ENCODE measurements at regions not wholly inside any gene's neighbourhood (a gene's known extent, or its start where the extent isn't known, plus 50 kb on each side); places are given as distances from the start of the nearest gene placed in this dataset.

DNA sequence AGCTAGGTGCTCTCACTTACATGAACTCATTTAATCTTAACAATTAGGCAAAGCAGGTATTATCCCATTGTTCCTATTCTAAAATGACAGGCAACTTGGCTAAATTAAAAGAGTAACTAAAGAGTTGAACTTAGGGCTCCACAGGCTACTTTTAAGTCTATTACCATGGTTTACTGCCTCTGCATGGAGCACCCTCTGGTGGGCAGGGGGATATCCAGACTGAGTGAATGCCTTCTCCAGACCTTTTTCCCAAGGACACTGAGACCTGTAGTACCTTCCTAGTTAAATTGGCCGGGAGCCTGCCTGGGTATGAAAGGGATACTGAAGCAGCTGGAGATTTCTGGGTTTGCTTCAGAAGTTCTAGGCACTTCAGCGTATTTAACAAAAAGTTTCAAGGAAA lies 238.1 kb downstream of the ELAVL2 start:
- H3K56ac ChIP-seq (ENCODE audit: extremely low read depth, insufficient read depth, low read length), result no peak overlapping the region
- no peak overlapping the region for H3K4me3 ChIP-seq (ENCODE audit: insufficient read depth, low read depth, low read length)
- intact Hi-C loops (cut with micrococcal nuclease) (no loop called here), dilution Hi-C loops (cut with HindIII; ENCODE audit: low sequenced_read_pairs, unreplicated experiment) (no loop called here), in situ Hi-C loops (cut with MboI; ENCODE audit: low sequenced_read_pairs) (no loop called here)
- H3K4ac ChIP-seq (ENCODE audit: low read depth, low read length), result no peak overlapping the region
- no peak overlapping the region for H4K91ac ChIP-seq (ENCODE audit: insufficient read depth, low read depth, low read length)
- no peaks in the 10 kb centered on the region for H3K79me1 ChIP-seq (ENCODE audit: low read depth in 1 of 2, low read length in 2 of 2)
- H2BK20ac ChIP-seq (ENCODE audit: low read depth, low read length), result no peak overlapping the region
- H2BK15ac ChIP-seq (ENCODE audit: low read depth, low read length), result no peak overlapping the region
- no peaks in the 10 kb centered on the region for H3K9me1 ChIP-seq (ENCODE audit: insufficient read depth, low read length)
- H2AK5ac ChIP-seq (ENCODE audit: low read depth, low read length), result no peak overlapping the region
- no peak overlapping the region for H4K8ac ChIP-seq (ENCODE audit: low read depth in 2 of 2, low read length in 2 of 2)
- H3K4me1 ChIP-seq (ENCODE audit: control insufficient read depth, insufficient read depth, low read length), result no peaks in the 10 kb centered on the region
- no peak overlapping the region for H2AFZ ChIP-seq (replicated peaks; ENCODE audit: low read length, poor library complexity)
- no peak overlapping the region for H3K4me2 ChIP-seq (ENCODE audit: low read depth, low read length)
- no peak overlapping the region for H2BK120ac ChIP-seq (ENCODE audit: low read depth, low read length)
- H3K9me3 ChIP-seq (ENCODE audit: control insufficient read depth, insufficient read depth, low read length), result peaks cover 11% of the 10 kb centered on the region
- no peaks in the 10 kb centered on the region for H4K20me1 ChIP-seq (ENCODE audit: insufficient read depth, low read length)
- H2BK5ac ChIP-seq (ENCODE audit: low read depth, low read length, poor library complexity, severe bottlenecking), result no peak overlapping the region
- no peak overlapping the region for H3K27ac ChIP-seq (ENCODE audit: insufficient read depth, low read length)
- H4K5ac ChIP-seq (ENCODE audit: low read depth, low read length), result no peak overlapping the region
- H2AK9ac ChIP-seq (replicated peaks; ENCODE audit: low read depth, low read length, poor library complexity), result no peak overlapping the region
- no peak overlapping the region for H3K14ac ChIP-seq (replicated peaks; ENCODE audit: low read depth, low read length)
- POLR2A ChIA-PET (ENCODE audit: unreplicated experiment), result no interaction called here
- TF ChIP-seq RCOR1 (IDR thresholded peaks at IDR 0.05; ENCODE audit: insufficient replicate concordance, low read length), result no peak
- TF ChIP-seq BHLHE40 (IDR thresholded peaks at IDR 0.05; ENCODE audit: low read depth, low read length), result no peak
- TF ChIP-seq, protein P1, sequence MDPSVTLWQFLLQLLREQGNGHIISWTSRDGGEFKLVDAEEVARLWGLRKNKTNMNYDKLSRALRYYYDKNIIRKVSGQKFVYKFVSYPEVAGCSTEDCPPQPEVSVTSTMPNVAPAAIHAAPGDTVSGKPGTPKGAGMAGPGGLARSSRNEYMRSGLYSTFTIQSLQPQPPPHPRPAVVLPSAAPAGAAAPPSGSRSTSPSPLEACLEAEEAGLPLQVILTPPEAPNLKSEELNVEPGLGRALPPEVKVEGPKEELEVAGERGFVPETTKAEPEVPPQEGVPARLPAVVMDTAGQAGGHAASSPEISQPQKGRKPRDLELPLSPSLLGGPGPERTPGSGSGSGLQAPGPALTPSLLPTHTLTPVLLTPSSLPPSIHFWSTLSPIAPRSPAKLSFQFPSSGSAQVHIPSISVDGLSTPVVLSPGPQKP (IDR thresholded peaks at IDR 0.05; ENCODE audit: borderline replicate concordance, low read depth, low read length), result no peak
- TF ChIP-seq MXI1 (IDR thresholded peaks at IDR 0.05; ENCODE audit: borderline replicate concordance, low read depth, low read length), result no peak
- TF ChIP-seq, protein P2, sequence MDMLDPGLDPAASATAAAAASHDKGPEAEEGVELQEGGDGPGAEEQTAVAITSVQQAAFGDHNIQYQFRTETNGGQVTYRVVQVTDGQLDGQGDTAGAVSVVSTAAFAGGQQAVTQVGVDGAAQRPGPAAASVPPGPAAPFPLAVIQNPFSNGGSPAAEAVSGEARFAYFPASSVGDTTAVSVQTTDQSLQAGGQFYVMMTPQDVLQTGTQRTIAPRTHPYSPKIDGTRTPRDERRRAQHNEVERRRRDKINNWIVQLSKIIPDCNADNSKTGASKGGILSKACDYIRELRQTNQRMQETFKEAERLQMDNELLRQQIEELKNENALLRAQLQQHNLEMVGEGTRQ (IDR thresholded peaks at IDR 0.05; ENCODE audit: low read depth, low read length), result no peak
- TF ChIP-seq SMC3 (IDR thresholded peaks at IDR 0.05; ENCODE audit: low read depth, low read length), result no peak
- TF ChIP-seq FOS (IDR thresholded peaks at IDR 0.05; ENCODE audit: low read depth, low read length), result no peak
- no peak for TF ChIP-seq NFE2L2 (IDR thresholded peaks at IDR 0.05; ENCODE audit: low read depth, low read length)
- TF ChIP-seq RAD21 (IDR thresholded peaks at IDR 0.05; ENCODE audit: low read length), result no peak
- no peak for TF ChIP-seq MAZ (IDR thresholded peaks at IDR 0.05; ENCODE audit: borderline replicate concordance, low read depth, low read length)
- no peak for TF ChIP-seq CEBPB (IDR thresholded peaks at IDR 0.05; ENCODE audit: low read depth, low read length)
- no peak for TF ChIP-seq MAFK (IDR thresholded peaks at IDR 0.05; ENCODE audit: low read depth, low read length)
- H3K27me3 ChIP-seq (ENCODE audit: control insufficient read depth, insufficient read depth, low read length), result no peaks in the 10 kb centered on the region
- no peak overlapping the region for H3K18ac ChIP-seq (ENCODE audit: low read depth, low read length)
- BruUV-seq (replicated peaks), result no TSS peak
- WGBS, 2 experiments (ENCODE audit: extremely low coverage in 2 of 2, insufficient read length in 1 of 2), result no CpG with 5 or more reads among the region's 2 CpGs
- CTCF ChIA-PET, result no interaction called here
- no peak overlapping the region for H3K9ac ChIP-seq (ENCODE audit: low read depth, low read length)
- ATAC-seq (ENCODE audit: low read depth), result no peak
- no peak for DNase-seq
- no peak overlapping the region for H3K23ac ChIP-seq (ENCODE audit: low read depth, low read length)
- no peaks in the 10 kb centered on the region for H3K36me3 ChIP-seq (ENCODE audit: control insufficient read depth, insufficient read depth, low read length)

Measured in IMR-90 (cell line).